ENCODE measurements at regions not wholly inside any gene's neighbourhood (a gene's known extent, or its start where the extent isn't known, plus 50 kb on each side); places are given as distances from the start of the nearest gene placed in this dataset.

DNA sequence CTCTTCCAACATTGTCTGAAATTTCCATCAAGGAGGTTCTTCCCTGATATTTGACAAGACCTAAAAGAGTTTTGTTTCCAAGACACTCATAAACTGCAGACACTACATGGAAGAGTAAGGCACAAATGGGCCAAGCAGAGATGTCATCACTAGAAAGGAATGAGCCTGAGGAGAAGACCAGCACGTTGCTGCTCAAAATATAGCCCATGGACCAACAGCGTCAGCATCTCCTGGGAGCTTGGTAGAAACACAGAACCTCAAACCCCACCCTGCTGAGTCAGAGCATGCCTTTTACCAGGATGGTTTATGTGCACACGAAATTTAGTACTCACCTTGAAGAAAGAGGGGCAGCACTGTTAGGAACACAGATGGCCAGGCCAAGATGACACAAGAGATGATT is 128.7 kb upstream of the MID1 start:
- in situ Hi-C loops (cut with HindIII; ENCODE audit: low pct_unique_long_range_greater_than_20kb, low sequenced_read_pairs), result no loop called here
- no TSS peak for BruUV-seq (replicated peaks)
- no peaks in the 10 kb centered on the region for H3K9me3 ChIP-seq (ENCODE audit: control insufficient read depth, insufficient read depth, low read depth, low read length)
- intact Hi-C loops (cut with micrococcal nuclease; ENCODE audit: unreplicated experiment), result no loop called here
- no peaks in the 10 kb centered on the region for H3K27me3 ChIP-seq (ENCODE audit: control insufficient read depth, insufficient read depth, low read length)
- no peak overlapping the region for H3K4me3 ChIP-seq (ENCODE audit: low read depth in 2 of 2, low read length in 2 of 2)
- POLR2A ChIA-PET, result no interaction called here
- no peak for DNase-seq (ENCODE audit: low read depth, low spot score)
- H3K36me3 ChIP-seq (ENCODE audit: control insufficient read depth, insufficient read depth, low read length), result no peaks in the 10 kb centered on the region
- TF ChIP-seq, protein P1, sequence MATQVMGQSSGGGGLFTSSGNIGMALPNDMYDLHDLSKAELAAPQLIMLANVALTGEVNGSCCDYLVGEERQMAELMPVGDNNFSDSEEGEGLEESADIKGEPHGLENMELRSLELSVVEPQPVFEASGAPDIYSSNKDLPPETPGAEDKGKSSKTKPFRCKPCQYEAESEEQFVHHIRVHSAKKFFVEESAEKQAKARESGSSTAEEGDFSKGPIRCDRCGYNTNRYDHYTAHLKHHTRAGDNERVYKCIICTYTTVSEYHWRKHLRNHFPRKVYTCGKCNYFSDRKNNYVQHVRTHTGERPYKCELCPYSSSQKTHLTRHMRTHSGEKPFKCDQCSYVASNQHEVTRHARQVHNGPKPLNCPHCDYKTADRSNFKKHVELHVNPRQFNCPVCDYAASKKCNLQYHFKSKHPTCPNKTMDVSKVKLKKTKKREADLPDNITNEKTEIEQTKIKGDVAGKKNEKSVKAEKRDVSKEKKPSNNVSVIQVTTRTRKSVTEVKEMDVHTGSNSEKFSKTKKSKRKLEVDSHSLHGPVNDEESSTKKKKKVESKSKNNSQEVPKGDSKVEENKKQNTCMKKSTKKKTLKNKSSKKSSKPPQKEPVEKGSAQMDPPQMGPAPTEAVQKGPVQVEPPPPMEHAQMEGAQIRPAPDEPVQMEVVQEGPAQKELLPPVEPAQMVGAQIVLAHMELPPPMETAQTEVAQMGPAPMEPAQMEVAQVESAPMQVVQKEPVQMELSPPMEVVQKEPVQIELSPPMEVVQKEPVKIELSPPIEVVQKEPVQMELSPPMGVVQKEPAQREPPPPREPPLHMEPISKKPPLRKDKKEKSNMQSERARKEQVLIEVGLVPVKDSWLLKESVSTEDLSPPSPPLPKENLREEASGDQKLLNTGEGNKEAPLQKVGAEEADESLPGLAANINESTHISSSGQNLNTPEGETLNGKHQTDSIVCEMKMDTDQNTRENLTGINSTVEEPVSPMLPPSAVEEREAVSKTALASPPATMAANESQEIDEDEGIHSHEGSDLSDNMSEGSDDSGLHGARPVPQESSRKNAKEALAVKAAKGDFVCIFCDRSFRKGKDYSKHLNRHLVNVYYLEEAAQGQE (IDR thresholded peaks at IDR 0.05; ENCODE audit: insufficient read depth in 1 of 2, low read depth in 2 of 2, low read length in 1 of 2), result no peak
- TF ChIP-seq SIN3A (IDR thresholded peaks at IDR 0.05; ENCODE audit: borderline replicate concordance, insufficient read depth, low read depth, low read length), result no peak
- TF ChIP-seq TCF7L2 (IDR thresholded peaks at IDR 0.05; ENCODE audit: low read depth, low read length), result no peak
- no peak for TF ChIP-seq POLR2AphosphoS5 (IDR thresholded peaks at IDR 0.05; ENCODE audit: low read depth, low read length)
- TF ChIP-seq, protein P2, sequence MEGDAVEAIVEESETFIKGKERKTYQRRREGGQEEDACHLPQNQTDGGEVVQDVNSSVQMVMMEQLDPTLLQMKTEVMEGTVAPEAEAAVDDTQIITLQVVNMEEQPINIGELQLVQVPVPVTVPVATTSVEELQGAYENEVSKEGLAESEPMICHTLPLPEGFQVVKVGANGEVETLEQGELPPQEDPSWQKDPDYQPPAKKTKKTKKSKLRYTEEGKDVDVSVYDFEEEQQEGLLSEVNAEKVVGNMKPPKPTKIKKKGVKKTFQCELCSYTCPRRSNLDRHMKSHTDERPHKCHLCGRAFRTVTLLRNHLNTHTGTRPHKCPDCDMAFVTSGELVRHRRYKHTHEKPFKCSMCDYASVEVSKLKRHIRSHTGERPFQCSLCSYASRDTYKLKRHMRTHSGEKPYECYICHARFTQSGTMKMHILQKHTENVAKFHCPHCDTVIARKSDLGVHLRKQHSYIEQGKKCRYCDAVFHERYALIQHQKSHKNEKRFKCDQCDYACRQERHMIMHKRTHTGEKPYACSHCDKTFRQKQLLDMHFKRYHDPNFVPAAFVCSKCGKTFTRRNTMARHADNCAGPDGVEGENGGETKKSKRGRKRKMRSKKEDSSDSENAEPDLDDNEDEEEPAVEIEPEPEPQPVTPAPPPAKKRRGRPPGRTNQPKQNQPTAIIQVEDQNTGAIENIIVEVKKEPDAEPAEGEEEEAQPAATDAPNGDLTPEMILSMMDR (IDR thresholded peaks at IDR 0.05), result no peak
- H3K27ac ChIP-seq (ENCODE audit: low read length), result no peak overlapping the region
- no peaks in the 10 kb centered on the region for H3K4me1 ChIP-seq (ENCODE audit: control insufficient read depth, insufficient read depth, low read length)
- CTCF ChIA-PET, result no interaction called here
- no peak for ATAC-seq

DNA sequence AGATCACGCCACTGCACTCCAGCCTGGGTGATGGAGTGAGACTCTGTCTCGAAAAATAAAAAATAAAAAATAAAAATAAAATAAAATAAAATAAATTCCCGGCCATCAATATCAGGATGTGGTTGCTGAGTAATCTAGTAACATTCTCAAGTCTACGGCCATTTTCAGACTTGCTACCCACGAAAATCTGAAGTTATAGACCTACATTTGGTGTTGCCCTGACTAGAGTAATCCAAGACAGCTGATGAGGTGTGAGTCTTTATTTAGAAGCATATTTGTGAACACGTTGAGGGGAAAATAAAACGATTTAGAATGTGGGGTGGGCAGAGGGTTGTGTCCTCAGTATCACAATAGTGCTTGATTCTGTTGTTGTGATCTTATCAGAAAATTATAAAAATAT is 130.2 kb upstream of the MID1 start:
- DNase-seq (ENCODE audit: low read depth, low spot score), result no peak
- no peaks in the 10 kb centered on the region; the same call in none of the 2 replicates for H3K4me1 ChIP-seq (ENCODE audit: control insufficient read depth, insufficient read depth, low read length)
- H3K9me3 ChIP-seq (ENCODE audit: control insufficient read depth, insufficient read depth, low read depth, low read length), result no peaks in the 10 kb centered on the region
- POLR2A ChIA-PET, result no interaction called here
- no TSS peak for BruUV-seq (replicated peaks)
- intact Hi-C loops (cut with micrococcal nuclease; ENCODE audit: unreplicated experiment), result no loop called here
- CTCF ChIA-PET, result no interaction called here
- H3K4me3 ChIP-seq (ENCODE audit: low read depth in 2 of 2, low read length in 2 of 2), result no peak overlapping the region
- no peak for ATAC-seq
- H3K27ac ChIP-seq (ENCODE audit: low read length), result no peak overlapping the region
- TF ChIP-seq, protein P1 (IDR thresholded peaks at IDR 0.05; ENCODE audit: insufficient read depth in 1 of 2, low read depth in 2 of 2, low read length in 1 of 2), result no peak
- TF ChIP-seq TCF7L2 (IDR thresholded peaks at IDR 0.05; ENCODE audit: low read depth, low read length) (no peak), SIN3A (IDR thresholded peaks at IDR 0.05; ENCODE audit: borderline replicate concordance, insufficient read depth, low read depth, low read length) (no peak), POLR2AphosphoS5 (IDR thresholded peaks at IDR 0.05; ENCODE audit: low read depth, low read length) (no peak)
- TF ChIP-seq, protein P2 (IDR thresholded peaks at IDR 0.05), result no peak
- in situ Hi-C loops (cut with HindIII; ENCODE audit: low pct_unique_long_range_greater_than_20kb, low sequenced_read_pairs), result no loop called here
- H3K27me3 ChIP-seq (ENCODE audit: control insufficient read depth, insufficient read depth, low read length), result no peaks in the 10 kb centered on the region
- H3K36me3 ChIP-seq (ENCODE audit: control insufficient read depth, insufficient read depth, low read length), result no peaks in the 10 kb centered on the region

Measured in Panc1 (cell line).